HG02798 (cell line): ENCODE measurements at regions not wholly inside any gene's neighbourhood (a gene's known extent, or its start where the extent isn't known, plus 50 kb on each side); places are given as distances from the start of the nearest gene placed in this dataset.

Experiments used
- ATAC-seq: cut with Tn5 transposase; IDR thresholded peaks from one replicate; pipeline ENCODE4 v1.9.1; 2021; ENCODE audit warnings: mild to moderate bottlenecking; ENCODE audit not compliant: unreplicated experiment, poor library complexity

GRCh38 chr20:12955611-12956010, 53.2 kb upstream of the SPTLC3 start:
- ATAC-seq, result no peak

- no peak for ATAC-seq
Measured at GRCh38 chr20:12956303-12956702, 52.5 kb upstream of the SPTLC3 start.

GRCh38 chr20:12957968-12958367, 50.8 kb upstream of the SPTLC3 start:
- ATAC-seq, result no peak
